ENCODE measurements at regions not wholly inside any gene's neighbourhood (a gene's known extent, or its start where the extent isn't known, plus 50 kb on each side); places are given as distances from the start of the nearest gene placed in this dataset.

- TF ChIP-seq OVOL3 (tag by site-specific recombination; IDR thresholded peaks at IDR 0.05) (no peak), ZNF792 (tag by site-specific recombination; IDR thresholded peaks at IDR 0.05) (no peak), ZFHX2 (tag by site-specific recombination; conservative IDR thresholded peaks at IDR 0.05) (no peak), ZNF624 (tag by site-specific recombination; IDR thresholded peaks at IDR 0.05) (no peak)
Observed at GRCh38 chr6:14933183-14933544, 312.7 kb upstream of the JARID2 start (continued).

DNA sequence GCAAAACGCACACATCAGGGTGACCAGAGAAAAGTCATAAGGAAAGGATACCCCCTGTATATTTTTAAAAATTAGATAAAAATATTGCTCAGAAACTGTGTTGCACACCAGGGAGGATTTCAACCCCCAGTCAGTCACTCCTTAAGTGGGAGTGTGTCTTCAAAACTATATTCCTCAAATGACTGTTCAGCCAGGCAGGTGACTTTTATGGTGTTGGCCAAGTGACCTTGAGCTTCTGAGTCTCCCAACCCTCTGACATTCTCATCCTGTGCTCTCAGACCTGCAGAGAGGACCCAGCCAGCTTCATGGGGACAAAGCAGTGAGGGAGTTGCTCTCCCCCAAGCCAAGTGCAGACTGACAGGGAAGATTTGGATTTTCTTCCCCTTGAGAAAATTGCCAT is 311.9 kb upstream of the JARID2 start:
- TF ChIP-seq ZNF529 (tag by site-specific recombination; IDR thresholded peaks at IDR 0.05; ENCODE audit: insufficient replicate concordance) = no peak
- no peak for TF ChIP-seq ZNF350 (tag by site-specific recombination; IDR thresholded peaks at IDR 0.05)
- TF ChIP-seq GLI2 (tag by site-specific recombination; IDR thresholded peaks at IDR 0.05; ENCODE audit: borderline replicate concordance, low read depth) = no peak
- no peak for TF ChIP-seq ZNF530 (tag by site-specific recombination; IDR thresholded peaks at IDR 0.05; ENCODE audit: low read depth)
- no peak for TF ChIP-seq ZNF670 (tag by site-specific recombination; IDR thresholded peaks at IDR 0.05; ENCODE audit: low read depth)
- no peak for TF ChIP-seq ZFP41 (tag by site-specific recombination; IDR thresholded peaks at IDR 0.05; ENCODE audit: borderline replicate concordance)
- TF ChIP-seq ZNF133 (tag by site-specific recombination; IDR thresholded peaks at IDR 0.05) = no peak
- no peak for TF ChIP-seq ZNF768 (tag by site-specific recombination; IDR thresholded peaks at IDR 0.05)
- no peak for TF ChIP-seq PRDM2 (tag by site-specific recombination; IDR thresholded peaks at IDR 0.05; ENCODE audit: borderline replicate concordance)
- TF ChIP-seq ZNF266 (tag by site-specific recombination; IDR thresholded peaks at IDR 0.05; ENCODE audit: low read depth) = no peak
- TF ChIP-seq, protein P1, sequence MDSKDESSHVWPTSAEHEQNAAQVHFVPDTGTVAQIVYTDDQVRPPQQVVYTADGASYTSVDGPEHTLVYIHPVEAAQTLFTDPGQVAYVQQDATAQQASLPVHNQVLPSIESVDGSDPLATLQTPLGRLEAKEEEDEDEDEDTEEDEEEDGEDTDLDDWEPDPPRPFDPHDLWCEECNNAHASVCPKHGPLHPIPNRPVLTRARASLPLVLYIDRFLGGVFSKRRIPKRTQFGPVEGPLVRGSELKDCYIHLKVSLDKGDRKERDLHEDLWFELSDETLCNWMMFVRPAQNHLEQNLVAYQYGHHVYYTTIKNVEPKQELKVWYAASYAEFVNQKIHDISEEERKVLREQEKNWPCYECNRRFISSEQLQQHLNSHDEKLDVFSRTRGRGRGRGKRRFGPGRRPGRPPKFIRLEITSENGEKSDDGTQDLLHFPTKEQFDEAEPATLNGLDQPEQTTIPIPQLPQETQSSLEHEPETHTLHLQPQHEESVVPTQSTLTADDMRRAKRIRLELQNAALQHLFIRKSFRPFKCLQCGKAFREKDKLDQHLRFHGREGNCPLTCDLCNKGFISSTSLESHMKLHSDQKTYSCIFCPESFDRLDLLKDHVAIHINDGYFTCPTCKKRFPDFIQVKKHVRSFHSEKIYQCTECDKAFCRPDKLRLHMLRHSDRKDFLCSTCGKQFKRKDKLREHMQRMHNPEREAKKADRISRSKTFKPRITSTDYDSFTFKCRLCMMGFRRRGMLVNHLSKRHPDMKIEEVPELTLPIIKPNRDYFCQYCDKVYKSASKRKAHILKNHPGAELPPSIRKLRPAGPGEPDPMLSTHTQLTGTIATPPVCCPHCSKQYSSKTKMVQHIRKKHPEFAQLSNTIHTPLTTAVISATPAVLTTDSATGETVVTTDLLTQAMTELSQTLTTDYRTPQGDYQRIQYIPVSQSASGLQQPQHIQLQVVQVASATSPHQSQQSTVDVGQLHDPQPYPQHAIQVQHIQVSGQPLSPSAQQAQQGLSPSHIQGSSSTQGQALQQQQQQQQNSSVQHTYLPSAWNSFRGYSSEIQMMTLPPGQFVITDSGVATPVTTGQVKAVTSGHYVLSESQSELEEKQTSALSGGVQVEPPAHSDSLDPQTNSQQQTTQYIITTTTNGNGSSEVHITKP (tag by site-specific recombination; IDR thresholded peaks at IDR 0.05) = no peak
- TF ChIP-seq ZNF626 (tag by site-specific recombination; IDR thresholded peaks at IDR 0.05) = no peak
- no peaks in the 10 kb centered on the region for H3K36me3 ChIP-seq (ENCODE audit: control insufficient read depth in 2 of 2, insufficient read depth in 1 of 2, low read length in 2 of 2)
- H3K4me3 ChIP-seq (ENCODE audit: low read depth, low read length) = no peak overlapping the region
- H3K9me3 ChIP-seq (ENCODE audit: control insufficient read depth, insufficient read depth, low read depth, low read length) = no peaks in the 10 kb centered on the region
- no peak overlapping the region for H3K27ac ChIP-seq (ENCODE audit: extremely low read depth, low read depth, low read length)
- H3K4me1 ChIP-seq (ENCODE audit: control insufficient read depth, insufficient read depth, low read length) = no peaks in the 10 kb centered on the region
- ChIA-PET POLR2A (no interaction called here), CTCF (interaction anchor here (0.6 kb wide), 1 partner anchor 81 kb away, joined by 4 read pairs; no protein-coding TSS in a partner anchor)
